WTC11 (cell line): ENCODE measurements at regions not wholly inside any gene's neighbourhood (a gene's known extent, or its start where the extent isn't known, plus 50 kb on each side); places are given as distances from the start of the nearest gene placed in this dataset.

ENCODE experiments used
- ATF2 ChIP-seq: sonication (generic); formaldehyde crosslinking; IDR thresholded peaks from 2 replicates; pipeline ENCODE4 v1.8.1; 2022; ENCODE audit warnings: low read depth, missing genetic modification reagents, borderline replicate concordance
- ATF6 ChIP-seq: sonication (generic); formaldehyde crosslinking; IDR thresholded peaks from 2 replicates; pipeline ENCODE4 v1.8.1; 2023; ENCODE audit warnings: mild to moderate bottlenecking, missing genetic modification reagents
- CREB1 ChIP-seq: sonication (generic); formaldehyde crosslinking; IDR thresholded peaks from 2 replicates; pipeline ENCODE4 v1.8.0; 2023; ENCODE audit warnings: mild to moderate bottlenecking, missing genetic modification reagents
- CREM ChIP-seq: sonication (generic); formaldehyde crosslinking; IDR thresholded peaks from 2 replicates; pipeline ENCODE4 v1.8.1; 2022; ENCODE audit warnings: mild to moderate bottlenecking, missing genetic modification reagents, moderate library complexity
- ELF4 ChIP-seq: sonication (generic); formaldehyde crosslinking; IDR thresholded peaks from 2 replicates; pipeline ENCODE4 v1.8.1; 2022; ENCODE audit warnings: low read depth, mild to moderate bottlenecking, moderate library complexity, missing genetic modification reagents
- ESRRA ChIP-seq: sonication (generic); formaldehyde crosslinking; IDR thresholded peaks from 2 replicates; pipeline ENCODE4 v1.8.1; 2022; ENCODE audit warnings: mild to moderate bottlenecking, missing genetic modification reagents, borderline replicate concordance
- KAT7 ChIP-seq: sonication (generic); formaldehyde crosslinking; IDR thresholded peaks from 2 replicates; pipeline ENCODE4 v1.8.1; 2023; ENCODE audit warnings: missing genetic modification reagents, mild to moderate bottlenecking, borderline replicate concordance
- SMAD3 ChIP-seq: sonication (generic); formaldehyde crosslinking; IDR thresholded peaks from 2 replicates; pipeline ENCODE4 v1.8.0; 2022; ENCODE audit warnings: missing genetic modification reagents, mild to moderate bottlenecking, borderline replicate concordance
- TCF7 ChIP-seq: sonication (generic); formaldehyde crosslinking; IDR thresholded peaks from 2 replicates; pipeline ENCODE4 v1.8.0; 2022; ENCODE audit warnings: mild to moderate bottlenecking, low read depth, missing genetic modification reagents, moderate library complexity
- ZBTB43 ChIP-seq: sonication (generic); formaldehyde crosslinking; IDR thresholded peaks from 2 replicates; pipeline ENCODE4 v1.8.1; 2023; ENCODE audit warnings: mild to moderate bottlenecking, missing genetic modification reagents
- ZNF263 ChIP-seq: sonication (generic); formaldehyde crosslinking; IDR thresholded peaks from 2 replicates; pipeline ENCODE4 v1.8.1; 2022; ENCODE audit warnings: low read depth, mild to moderate bottlenecking, moderate library complexity, missing genetic modification reagents
- ZNF512 ChIP-seq: sonication (generic); formaldehyde crosslinking; IDR thresholded peaks from 2 replicates; pipeline ENCODE4 v1.8.1; 2022; ENCODE audit warnings: missing genetic modification reagents, borderline replicate concordance
- TF ChIP-seq, protein P1 (sequence below): fragments of 200-600 bp; IDR thresholded peaks from 2 replicates; pipeline ENCODE4 v1.8.0; 2022; ENCODE audit warnings: antibody characterized with exemption

DNA sequence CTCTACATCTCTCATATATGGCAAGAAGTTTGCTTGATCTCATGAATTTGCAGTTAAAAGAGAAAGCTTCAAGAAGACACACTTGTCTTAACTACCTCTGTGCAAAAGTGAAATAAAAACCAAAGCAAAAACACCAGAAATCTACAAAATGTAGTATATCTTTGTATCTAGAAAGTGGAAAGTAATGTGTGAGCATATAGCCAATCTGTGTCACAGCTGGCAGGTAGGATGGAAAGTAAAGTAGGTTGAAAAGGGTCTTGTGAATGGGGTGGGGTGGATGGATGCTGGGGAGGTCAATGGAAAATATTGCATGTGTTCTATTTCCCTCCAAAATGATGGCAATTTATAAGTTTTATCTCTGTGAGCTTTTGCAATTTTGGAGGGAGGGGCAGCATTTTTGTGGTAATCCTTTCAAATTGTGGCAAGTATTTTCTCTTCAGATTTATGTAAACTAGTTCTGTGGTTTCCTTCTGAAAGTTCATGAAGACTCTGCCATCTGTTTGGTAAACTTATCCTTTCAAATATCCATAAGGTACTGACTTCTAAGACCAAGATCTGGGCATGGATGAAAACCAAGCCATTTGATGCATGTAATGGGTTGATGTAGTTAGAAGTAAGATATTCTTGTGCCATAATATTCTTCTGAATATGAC lies 215.9 kb upstream of the GIMD1 start:
- TF ChIP-seq, protein P1, sequence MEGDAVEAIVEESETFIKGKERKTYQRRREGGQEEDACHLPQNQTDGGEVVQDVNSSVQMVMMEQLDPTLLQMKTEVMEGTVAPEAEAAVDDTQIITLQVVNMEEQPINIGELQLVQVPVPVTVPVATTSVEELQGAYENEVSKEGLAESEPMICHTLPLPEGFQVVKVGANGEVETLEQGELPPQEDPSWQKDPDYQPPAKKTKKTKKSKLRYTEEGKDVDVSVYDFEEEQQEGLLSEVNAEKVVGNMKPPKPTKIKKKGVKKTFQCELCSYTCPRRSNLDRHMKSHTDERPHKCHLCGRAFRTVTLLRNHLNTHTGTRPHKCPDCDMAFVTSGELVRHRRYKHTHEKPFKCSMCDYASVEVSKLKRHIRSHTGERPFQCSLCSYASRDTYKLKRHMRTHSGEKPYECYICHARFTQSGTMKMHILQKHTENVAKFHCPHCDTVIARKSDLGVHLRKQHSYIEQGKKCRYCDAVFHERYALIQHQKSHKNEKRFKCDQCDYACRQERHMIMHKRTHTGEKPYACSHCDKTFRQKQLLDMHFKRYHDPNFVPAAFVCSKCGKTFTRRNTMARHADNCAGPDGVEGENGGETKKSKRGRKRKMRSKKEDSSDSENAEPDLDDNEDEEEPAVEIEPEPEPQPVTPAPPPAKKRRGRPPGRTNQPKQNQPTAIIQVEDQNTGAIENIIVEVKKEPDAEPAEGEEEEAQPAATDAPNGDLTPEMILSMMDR, result no peak
- TF ChIP-seq ATF2 (CRISPR knock-in tag), result no peak
- TF ChIP-seq TCF7 (CRISPR knock-in tag), result no peak
- no peak for TF ChIP-seq ZBTB43 (CRISPR knock-in tag)
- TF ChIP-seq ZNF512, result no peak
- no peak for TF ChIP-seq KAT7 (CRISPR knock-in tag)
- TF ChIP-seq ZNF263, result no peak
- TF ChIP-seq ESRRA (CRISPR knock-in tag), result no peak
- no peak for TF ChIP-seq SMAD3 (CRISPR knock-in tag)
- TF ChIP-seq CREM, result no peak
- no peak for TF ChIP-seq ELF4 (CRISPR knock-in tag)
- no peak for TF ChIP-seq CREB1
- TF ChIP-seq ATF6 (CRISPR knock-in tag), result no peak
